HG02759 (cell line): ENCODE measurements at regions not wholly inside any gene's neighbourhood (a gene's known extent, or its start where the extent isn't known, plus 50 kb on each side); places are given as distances from the start of the nearest gene placed in this dataset.

Source experiments
- ATAC-seq: cut with Tn5 transposase; IDR thresholded peaks from one replicate; pipeline ENCODE4 v1.9.1; 2021; ENCODE audit warnings: mild to moderate bottlenecking, moderate library complexity; ENCODE audit not compliant: unreplicated experiment

DNA sequence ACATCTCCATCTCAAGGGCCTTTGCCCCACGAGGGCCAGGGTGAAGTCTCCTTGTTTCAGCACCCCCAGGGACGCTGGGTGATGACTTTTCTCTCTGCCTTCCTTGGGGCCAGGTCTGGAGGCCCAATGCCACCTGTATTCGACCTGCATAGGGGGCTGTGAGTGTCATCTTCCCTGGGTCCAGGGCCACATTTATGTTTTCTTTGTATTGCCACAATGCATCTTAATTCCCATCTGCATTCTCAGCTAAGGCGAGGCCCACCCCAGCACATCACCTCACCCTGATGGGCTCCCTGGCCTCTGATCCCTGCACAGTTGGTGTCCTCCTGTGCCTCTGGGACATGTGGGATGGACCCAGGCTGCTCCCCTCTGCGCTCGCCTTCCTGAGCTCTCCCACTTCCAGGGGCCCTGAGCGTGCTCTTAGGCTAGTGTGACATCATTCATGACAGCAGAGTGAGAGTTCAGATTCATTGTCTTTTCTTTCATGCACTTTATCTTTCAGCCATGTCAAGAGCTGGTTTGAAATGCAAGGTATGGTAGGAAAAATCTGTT, 122.0 kb upstream of the COPS8 start:
- ATAC-seq, result no peak

DNA sequence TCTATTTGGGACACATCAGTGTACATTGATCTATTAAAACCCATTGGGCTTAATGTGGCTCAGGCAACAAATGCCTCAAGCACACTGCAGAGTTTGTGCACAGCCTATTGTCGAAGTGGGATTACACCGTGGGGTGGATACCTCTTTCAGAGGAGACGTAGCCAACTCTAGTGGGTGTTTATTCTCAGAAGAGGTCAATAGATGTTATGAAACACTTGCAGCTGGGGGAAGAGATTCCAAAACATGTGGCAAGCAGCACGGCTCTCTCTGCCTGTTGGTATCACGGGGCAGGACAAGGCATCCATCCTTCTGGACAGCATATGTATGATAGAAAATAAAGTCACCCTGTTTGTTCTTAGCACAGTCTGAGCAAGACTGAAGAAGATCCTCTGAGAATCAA, 121.4 kb upstream of the COPS8 start:
- ATAC-seq, result no peak

DNA sequence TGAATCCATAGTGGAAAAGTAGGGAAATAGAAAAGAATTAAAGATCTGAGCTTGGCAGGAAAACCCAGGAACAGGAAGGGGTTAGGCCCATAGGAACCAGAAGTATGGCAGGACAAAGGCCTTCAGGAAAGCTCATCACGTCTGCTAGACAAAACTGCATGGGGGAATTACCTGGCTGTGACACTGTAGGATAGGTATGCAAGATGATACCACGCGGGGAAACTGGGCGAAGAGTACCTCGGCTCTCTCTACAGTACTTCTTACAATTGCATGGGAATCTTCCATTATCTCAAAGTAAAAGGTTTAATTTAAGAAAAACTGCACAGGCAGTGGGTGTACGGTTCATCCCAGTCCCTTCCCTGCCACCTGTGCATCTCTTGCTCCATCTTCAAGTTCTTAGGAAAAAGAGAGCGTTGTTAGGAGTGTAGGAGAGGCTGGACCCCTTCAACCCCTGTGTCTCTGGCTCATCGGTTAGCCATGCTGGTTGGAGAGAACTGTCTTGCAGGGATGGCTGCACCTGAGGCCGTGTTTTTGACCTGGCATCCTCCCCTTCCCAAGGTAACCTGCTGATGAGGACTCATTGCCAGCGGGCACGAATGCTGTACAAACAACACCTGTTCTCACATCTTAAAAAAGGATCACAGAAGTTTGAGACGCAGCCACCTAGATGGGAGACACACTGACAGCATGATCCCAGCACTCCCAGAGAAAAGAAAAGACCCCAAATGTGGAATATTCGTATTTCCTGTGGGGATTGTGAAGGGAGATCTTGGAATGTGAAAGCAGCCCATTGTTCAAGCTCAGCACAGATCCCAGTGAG, 120.5 kb upstream of the COPS8 start:
- no peak for ATAC-seq

DNA sequence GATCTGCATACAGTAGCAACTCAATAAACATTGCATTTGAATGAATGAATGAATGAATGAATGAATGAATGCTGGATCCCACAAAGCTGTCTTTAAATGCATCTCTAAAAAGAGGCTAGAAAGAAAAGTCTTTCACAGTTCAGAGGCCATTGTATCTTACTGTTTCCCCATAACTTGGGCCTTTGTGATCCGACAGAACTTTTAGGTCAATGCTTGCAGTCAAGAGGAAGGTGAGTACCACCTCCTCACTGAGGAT, 119.9 kb upstream of the COPS8 start:
- no peak for ATAC-seq

DNA sequence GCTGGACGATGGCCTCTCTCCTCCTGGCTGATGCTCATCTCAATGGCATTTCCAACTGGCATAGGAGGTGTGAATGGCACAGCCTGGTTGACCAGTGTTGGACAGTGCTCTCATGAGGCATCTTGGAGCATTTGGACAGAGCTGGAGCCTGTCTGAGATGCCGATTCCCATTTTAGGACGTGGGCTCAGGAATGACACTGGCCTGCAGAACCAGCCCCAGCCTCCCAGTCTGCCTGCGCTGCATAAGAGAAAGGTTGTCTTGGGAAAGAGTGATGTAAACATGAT, 118.2 kb upstream of the COPS8 start:
- no peak for ATAC-seq

DNA sequence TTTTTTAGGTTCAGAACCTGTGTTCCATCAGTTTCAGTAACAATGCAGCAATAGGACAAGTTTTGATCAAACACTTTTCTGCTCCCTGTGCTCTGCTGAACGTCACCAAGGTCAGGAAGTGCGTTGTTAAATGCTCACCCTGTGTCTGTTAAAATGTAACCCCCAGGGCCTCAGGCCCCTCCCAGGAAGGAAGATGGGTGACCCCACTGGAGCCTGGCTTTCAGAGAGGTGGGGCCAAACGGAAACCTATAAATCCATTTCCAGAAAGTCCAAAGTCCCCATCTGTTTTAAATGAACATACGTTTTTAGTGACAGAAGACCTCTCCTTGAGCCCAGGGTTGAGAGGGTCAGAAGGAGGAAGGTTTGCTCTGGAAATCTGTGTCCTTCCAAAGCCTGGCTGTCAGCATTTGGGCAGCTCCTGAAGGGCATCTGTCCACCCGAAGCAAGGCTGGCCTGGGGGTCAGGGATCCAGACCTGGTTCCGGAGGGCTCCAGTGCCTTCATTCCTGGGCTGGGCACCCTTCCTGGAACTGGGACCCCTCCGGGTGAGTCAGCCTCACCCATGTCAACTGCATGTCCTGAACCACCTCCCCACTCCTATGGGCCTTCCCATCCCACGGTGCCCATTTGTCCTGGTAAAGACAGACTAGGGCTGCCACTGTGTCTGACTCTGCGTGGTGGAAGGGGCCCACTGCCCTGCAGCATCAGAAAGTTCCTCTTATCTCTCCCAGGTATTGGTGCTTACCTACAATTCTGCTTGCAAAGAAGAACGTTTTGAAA, 117.4 kb upstream of the COPS8 start:
- ATAC-seq, result peak; percentile 79

DNA sequence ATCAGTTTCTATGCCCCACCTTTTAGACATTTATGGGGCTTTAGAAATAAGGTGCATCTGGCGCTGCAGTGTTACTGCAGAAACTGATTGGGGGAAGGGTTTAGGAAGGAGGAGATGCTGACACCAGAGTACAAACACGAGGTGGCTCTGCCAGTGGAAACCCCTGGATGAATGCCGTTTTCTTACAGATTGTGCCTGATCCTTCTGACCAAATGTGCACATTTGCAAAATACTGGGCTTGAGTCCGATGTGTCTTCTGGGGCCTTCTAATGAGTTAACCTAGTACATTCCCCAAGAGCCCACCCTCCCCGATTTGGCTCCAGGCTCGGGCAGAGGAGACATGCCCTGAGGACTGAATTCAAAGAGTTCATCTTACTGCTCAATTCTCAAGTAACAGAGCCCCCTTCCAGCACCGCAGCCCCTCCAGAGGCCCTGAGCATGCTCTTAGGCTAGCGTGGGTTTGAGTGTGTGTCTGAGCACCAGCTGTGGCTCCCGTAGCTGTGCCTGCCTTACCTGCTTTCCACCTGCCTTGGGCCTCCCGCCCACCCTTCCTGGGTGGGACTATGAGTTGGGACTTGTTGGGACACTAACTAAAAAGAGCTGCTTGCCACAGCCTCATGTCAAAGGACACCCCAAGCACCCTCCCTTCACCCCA, 116.7 kb upstream of the COPS8 start:
- ATAC-seq, result no peak

DNA sequence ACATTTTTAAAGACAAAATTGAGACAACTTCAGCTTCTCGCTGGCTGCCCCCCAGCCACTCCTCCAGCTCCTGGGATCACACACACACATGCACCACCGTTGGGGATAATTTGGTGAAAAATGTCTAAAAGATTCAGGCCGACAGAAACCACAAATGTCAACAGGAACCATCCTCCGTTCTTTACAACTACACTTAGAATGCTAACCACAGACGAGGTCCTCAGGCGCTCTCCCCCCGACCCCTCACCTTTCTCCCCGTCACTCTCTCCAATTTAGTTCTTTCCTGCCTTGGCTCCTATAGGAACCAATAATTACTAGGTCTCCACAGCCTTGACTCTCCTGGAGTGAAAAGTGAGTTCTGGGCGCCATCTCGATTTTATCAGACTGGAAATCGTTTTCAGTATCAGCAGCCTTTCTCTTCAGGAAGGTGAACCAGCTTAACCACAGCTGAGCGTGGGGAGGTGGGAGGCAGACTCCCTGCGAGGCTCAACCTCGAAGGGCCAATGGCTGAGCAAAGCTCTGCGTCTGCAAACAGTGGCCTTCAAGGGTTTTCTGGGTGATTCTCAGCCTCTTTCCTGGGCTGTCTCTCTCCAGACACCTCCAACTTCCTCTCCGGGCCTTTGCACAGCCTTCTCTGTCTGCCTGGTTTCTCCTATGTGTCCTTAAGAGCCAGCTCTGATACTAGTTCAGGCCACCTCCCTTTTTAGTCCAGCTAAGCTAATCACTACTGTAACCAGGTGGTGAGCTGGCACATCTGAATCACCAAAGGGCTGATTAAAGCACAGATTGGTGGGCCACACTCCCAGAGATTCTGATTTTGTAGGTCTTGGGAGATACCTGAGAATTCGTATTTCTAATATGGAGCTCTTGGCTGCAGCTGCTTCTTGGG, 115.7 kb upstream of the COPS8 start:
- no peak for ATAC-seq

DNA sequence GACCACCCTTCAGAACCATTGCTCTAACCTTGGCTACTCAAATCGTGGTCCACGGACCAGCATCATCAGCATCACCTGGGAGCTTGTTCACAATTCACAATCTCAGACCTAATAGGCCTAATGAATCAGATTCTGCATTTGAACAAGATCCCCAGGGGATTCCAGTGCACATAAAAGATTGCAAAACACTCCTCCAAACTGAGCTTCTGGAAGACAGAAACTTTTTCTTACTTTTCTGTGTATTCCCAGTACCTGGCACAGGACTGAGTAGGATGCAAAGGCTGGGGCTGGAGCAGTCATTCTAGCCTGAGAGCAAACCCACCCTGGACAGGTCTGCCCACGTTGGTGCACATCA, 115.1 kb upstream of the COPS8 start:
- ATAC-seq, result no peak

DNA sequence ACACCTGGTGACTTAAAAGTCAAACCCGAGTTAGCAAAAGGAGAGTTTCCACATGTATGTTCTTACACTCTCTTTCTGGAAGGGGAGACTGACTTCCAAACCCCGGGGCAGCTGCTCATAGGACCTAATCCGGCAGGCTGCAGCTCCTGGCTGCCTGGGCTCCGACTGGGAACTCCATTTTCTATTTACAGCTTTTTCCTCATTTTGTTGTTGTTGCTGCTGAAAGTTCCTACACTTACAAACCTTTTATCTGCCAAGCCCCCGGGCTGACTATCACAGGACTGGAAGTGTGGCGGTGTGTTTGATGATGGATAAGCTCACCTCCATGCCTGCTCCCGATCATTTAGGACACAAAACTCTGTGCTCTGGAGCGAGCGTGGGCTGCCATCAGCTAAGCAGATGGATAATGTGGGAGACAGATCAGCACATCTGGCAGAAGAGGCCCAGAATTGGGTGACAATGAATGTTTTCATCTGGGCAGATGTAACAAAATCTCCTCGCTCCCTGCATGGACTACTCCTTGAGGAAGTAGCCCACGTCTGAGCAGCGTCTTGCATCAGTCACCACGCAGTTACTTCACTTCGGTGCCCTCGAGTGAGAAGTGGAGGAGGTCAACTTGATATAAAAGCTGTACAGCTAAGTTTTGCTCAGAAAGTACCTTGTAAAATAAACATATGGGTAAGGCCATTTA, 114.4 kb upstream of the COPS8 start:
- no peak for ATAC-seq

DNA sequence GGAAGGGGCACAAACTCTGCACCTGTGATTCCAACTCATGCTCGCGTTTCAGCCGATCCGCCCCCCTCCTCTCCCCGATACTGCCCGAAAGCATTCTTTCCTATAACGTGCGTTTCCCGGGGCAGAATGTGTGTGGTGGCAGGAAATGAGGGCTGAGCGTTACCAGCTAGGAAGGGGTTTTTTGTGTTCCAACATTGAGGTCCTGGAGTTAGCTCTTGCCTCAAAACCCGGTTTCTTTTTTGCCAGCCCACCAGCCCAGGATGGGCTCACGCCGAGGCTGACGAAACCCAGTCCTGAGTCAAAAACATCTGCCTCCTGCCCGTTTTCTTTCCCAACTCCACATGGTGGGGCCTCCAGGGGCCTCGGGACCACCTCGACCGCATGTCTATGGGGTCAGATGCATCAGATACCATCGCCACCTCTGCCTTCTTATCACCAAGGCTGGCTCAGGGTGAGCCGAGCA, 113.7 kb upstream of the COPS8 start:
- no peak for ATAC-seq

DNA sequence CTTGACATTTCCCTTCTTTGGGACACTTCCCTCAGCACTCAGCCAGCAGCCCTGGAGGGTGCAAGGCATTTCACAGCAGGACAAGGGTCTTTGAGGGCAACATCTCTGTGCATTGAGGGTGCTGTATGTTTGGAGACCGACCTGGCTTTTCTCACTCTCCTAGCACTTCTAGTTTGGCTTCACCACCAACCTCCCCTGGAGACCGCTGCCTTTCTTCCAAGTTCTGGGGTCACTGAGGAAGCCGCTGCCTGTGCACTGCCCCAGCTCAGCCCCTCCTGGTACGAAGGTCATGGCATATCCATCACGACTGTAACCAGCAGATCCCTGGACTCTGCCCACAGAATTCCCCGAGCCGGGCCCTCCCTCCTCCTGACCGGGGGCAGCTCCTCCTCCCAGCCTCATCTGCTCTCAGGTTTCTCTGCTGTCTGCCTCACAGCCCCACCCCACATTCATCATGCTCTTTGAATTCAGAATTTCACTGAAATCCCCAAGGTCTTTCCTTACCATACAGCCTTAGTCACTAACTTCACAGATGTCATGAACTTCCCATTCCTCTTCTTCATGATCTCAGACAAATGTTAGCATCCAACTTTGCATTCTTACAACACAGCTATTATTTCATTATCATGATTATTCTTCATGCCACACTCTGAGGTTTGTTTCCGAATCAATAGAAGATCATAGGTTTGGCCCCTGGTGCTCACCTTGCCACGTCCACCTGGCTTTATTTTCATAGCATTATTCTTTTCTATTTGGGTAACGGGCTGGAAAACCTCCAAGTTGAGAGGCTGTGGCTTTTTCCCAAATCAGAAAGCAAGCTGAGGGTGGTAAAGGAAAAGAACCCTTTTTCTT, 113.0 kb upstream of the COPS8 start:
- ATAC-seq, result no peak

DNA sequence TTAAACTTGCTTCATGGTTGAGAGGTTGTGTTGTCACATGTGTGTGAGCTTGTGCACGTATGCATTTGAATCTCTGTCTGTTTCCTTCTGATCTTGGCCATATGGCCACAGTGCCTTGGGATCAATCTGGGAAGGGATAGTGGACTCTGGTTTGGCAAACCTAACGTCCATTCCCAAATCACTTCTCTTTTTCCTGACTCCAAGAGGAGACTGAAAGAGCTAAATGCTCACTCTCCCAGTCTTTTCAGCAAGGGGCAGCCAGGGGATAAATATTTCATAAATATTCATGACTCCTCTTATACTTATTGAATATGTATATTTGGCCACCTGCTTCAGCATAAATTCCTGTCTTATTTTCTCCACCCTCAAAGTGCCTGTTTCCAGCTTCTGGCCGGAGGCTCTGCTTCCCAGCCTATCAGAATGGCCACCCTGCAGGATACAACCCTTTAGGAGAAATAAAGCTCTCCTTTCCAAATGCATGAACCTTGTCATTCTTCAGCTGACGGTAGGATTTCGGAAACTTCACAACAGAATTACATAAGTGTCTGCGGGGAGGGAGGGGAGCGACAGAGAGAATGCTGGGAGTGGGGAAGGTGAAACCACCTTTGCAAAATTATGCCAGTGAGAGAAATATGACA, 112.2 kb upstream of the COPS8 start:
- ATAC-seq, result no peak

DNA sequence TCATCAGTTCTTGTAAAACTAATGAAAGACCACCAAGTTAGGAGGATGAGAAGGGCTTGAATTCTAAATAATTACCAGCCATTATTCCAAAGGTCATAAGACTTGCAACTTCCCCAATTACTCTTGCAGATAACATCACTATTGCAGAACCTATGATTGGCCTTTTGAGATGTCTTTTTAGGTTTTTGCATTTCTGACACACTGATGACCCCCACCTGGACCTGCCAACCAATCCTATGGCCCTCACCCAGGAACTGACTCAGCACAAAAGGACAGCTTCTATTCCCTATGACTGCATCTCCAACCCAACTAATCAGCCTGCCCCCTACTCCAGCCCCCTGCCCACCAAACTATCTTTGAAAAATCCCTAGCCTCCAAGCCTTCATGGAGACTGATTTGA, 111.5 kb upstream of the COPS8 start:
- no peak for ATAC-seq

DNA sequence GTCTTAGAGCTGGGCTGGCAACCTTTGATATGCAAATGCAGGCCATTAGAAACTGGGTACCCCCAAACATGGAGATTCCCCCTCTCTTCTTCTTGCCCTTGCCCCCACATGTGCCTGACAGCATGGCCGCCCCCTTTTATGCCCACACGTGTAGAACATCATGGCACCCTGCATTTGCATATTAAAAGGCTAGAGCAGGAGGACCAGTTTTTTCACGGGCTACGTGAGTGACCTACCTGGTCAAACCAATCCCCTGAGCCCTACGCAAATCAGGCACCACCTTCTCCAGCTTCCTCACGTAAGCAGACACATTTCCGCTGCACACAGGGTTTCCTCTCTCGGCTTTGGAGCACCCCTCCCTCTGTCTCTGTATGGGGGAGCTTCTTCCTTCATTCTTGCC, 110.9 kb upstream of the COPS8 start:
- no peak for ATAC-seq

DNA sequence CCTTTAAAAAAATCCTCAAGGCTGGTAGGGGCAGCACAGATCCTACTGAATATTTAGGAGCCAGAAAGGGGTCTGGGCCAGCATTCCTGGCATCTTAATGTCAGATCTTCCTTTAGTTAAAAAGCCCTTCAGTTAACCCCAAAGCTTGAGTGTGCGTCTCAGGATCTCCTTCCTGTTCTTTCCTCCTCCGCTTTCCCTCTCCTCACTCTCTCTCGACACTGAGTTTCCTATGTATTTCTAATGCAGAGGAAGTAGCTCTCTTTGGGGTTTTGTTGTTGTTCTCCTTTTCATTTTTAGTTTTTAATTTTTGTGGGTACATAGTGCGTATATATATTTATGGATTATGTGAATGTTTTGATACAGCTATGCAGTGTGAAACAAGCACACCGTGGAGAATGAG, 109.9 kb upstream of the COPS8 start:
- no peak for ATAC-seq

DNA sequence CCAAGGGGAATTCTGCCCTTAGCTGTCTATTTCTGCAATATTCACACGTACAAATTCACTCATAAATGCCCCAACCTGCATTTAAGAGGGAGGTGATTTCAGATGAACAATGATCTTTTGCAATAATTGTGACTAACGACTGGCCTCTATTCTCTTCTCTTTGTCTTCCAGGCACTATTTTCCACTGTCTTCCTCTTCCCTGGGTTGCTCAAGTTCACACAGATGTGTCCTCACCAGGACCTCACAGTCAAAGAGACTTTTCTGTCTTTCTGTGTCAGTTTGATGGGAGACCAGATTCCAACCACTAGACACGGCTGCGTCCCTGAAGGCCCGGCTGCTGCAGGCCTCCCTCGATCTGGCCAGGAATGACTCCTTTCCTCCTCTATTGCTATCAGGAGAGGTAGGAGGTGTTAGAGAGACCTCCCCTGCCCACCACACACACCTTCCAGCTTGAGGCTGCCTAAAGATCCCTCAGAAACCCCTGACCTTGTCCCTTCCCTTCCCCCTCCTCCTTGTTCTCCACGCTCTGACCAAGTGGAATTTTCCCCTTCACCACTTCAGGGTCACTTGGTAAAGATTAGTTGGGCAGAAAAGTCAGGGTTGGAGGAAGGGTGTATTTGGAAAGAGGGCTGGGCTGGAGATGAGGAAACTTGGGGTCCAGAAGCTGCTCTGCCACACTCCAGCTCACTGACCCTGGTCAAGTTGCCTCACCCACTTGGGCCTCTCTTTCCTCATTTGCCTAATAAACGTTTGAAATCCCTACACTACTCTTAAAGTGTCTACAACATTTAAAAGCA, 109.2 kb upstream of the COPS8 start:
- ATAC-seq, result no peak
